Nephron (organoid): ENCODE measurements at regions not wholly inside any gene's neighbourhood (a gene's known extent, or its start where the extent isn't known, plus 50 kb on each side); places are given as distances from the start of the nearest gene placed in this dataset.

ENCODE experiments used
- H3K27ac Mint-ChIP-seq, 3 experiments: 2 replicates each; pipeline ENCODE4 v1.8.0; 2020; ENCODE audit warnings: mixed read lengths in 3 of 3, mild to moderate bottlenecking in 2 of 3, moderate library complexity in 1 of 3
- H3K27me3 Mint-ChIP-seq: 2 replicates; pipeline ENCODE4 v1.8.0; 2021; ENCODE audit warnings: low read depth, mild to moderate bottlenecking, moderate library complexity, mixed read lengths
- H3K36me3 Mint-ChIP-seq: 2 replicates; pipeline ENCODE4 v1.8.0; 2020; ENCODE audit warnings: low read depth, mixed read lengths
- H3K4me1 Mint-ChIP-seq: 2 replicates; pipeline ENCODE4 v1.8.0; 2020; ENCODE audit warnings: mixed read lengths
- H3K4me3 Mint-ChIP-seq, 3 experiments: 2 replicates each; pipeline ENCODE4 v1.8.0; 2020; ENCODE audit warnings: mild to moderate bottlenecking in 3 of 3, mixed read lengths in 3 of 3, moderate library complexity in 2 of 3
- H3K9me3 Mint-ChIP-seq: 2 replicates; pipeline ENCODE4 v1.8.0; 2020; ENCODE audit warnings: mixed read lengths
- CTCF ChIP-seq, 3 experiments: fragments of 200-600 bp; sonication (generic); IDR thresholded peaks; one replicate each; pipeline ENCODE4 v1.5.0; 2021; ENCODE audit warnings: antibody characterized with exemption in 3 of 3; ENCODE audit not compliant: unreplicated experiment in 3 of 3

GRCh38 chrX:20519146-20519545, 252.4 kb upstream of the RPS6KA3 start:
- Mint-ChIP-seq H3K4me1 (no peaks in the 10 kb centered on the region), H3K27ac (no peak overlapping the region), H3K27me3 (peaks cover 11% of the 10 kb centered on the region), H3K4me3 (no peak overlapping the region), H3K36me3 (no peaks in the 10 kb centered on the region), H3K9me3 (no peaks in the 10 kb centered on the region)
- TF ChIP-seq CTCF (IDR thresholded peaks at IDR 0.05; ENCODE audit: unreplicated experiment in 3 of 3): no peak

GRCh38 chrX:20517565-20517964, 250.9 kb upstream of the RPS6KA3 start:
- no peaks in the 10 kb centered on the region for H3K4me1 Mint-ChIP-seq
- no peaks in the 10 kb centered on the region for H3K36me3 Mint-ChIP-seq
- H3K9me3 Mint-ChIP-seq: no peaks in the 10 kb centered on the region
- no peak overlapping the region for H3K4me3 Mint-ChIP-seq
- no peak for TF ChIP-seq CTCF (IDR thresholded peaks at IDR 0.05; ENCODE audit: unreplicated experiment in 3 of 3)
- peaks cover 11% of the 10 kb centered on the region for H3K27me3 Mint-ChIP-seq
- no peak overlapping the region for H3K27ac Mint-ChIP-seq

- peaks cover 11% of the 10 kb centered on the region for H3K27me3 Mint-ChIP-seq
- H3K4me1 Mint-ChIP-seq: no peaks in the 10 kb centered on the region
- H3K9me3 Mint-ChIP-seq: no peaks in the 10 kb centered on the region
- no peak overlapping the region for H3K27ac Mint-ChIP-seq
- no peak overlapping the region for H3K4me3 Mint-ChIP-seq
- no peak for TF ChIP-seq CTCF (IDR thresholded peaks at IDR 0.05; ENCODE audit: unreplicated experiment in 3 of 3)
- no peaks in the 10 kb centered on the region for H3K36me3 Mint-ChIP-seq
These were observed 249.2 kb upstream of the RPS6KA3 start for GRCh38 chrX:20515841-20516461.

GRCh38 chrX:20514358-20514757, 247.6 kb upstream of the RPS6KA3 start:
- TF ChIP-seq CTCF (IDR thresholded peaks at IDR 0.05; ENCODE audit: unreplicated experiment in 3 of 3): no peak
- Mint-ChIP-seq H3K27ac (no peak overlapping the region), H3K9me3 (no peaks in the 10 kb centered on the region), H3K4me1 (no peaks in the 10 kb centered on the region), H3K4me3 (no peak overlapping the region), H3K36me3 (no peaks in the 10 kb centered on the region), H3K27me3 (peaks cover 11% of the 10 kb centered on the region)

GRCh38 chrX:20513185-20513584, 246.5 kb upstream of the RPS6KA3 start:
- TF ChIP-seq CTCF (IDR thresholded peaks at IDR 0.05; ENCODE audit: unreplicated experiment in 3 of 3): no peak
- Mint-ChIP-seq H3K36me3 (no peaks in the 10 kb centered on the region), H3K27ac (no peak overlapping the region), H3K4me3 (no peak overlapping the region), H3K27me3 (peaks cover 5% of the 10 kb centered on the region), H3K4me1 (no peaks in the 10 kb centered on the region), H3K9me3 (no peaks in the 10 kb centered on the region)

GRCh38 chrX:20511792-20512191, 245.1 kb upstream of the RPS6KA3 start:
- Mint-ChIP-seq H3K36me3 (no peaks in the 10 kb centered on the region), H3K4me3 (no peak overlapping the region), H3K4me1 (no peaks in the 10 kb centered on the region), H3K9me3 (no peaks in the 10 kb centered on the region), H3K27ac (no peak overlapping the region), H3K27me3 (peaks cover 4% of the 10 kb centered on the region)
- TF ChIP-seq CTCF (IDR thresholded peaks at IDR 0.05; ENCODE audit: unreplicated experiment in 3 of 3): no peak
